IPS DF 4.7 (cell line): ENCODE measurements at regions not wholly inside any gene's neighbourhood (a gene's known extent, or its start where the extent isn't known, plus 50 kb on each side); places are given as distances from the start of the nearest gene placed in this dataset.

ENCODE experiments used
- DNase-seq: peaks from one replicate; pipeline ENCODE4 v3.0.0-alpha.2; 2013; ENCODE audit warnings: low spot score; ENCODE audit errors: extremely low read depth

DNA sequence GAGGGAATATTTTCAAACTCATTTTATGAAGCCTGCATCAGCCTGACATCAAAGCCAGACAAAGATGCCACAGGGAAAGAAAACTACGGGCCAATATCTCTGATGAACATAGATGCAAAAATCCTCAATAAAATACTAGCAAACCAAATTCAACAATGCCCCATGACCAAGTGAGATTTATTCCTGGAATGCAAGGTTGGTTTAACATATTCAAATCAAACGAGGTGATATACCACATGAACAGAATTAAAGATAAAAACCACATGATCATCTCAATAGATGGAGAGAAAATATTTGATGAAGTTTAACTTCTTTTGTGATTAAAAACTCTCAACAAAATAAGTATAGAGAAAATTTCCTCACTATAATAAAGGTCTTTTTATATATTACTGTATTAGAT, 792.0 kb upstream of the ZNF608 start:
- DNase-seq: no peak

DNA sequence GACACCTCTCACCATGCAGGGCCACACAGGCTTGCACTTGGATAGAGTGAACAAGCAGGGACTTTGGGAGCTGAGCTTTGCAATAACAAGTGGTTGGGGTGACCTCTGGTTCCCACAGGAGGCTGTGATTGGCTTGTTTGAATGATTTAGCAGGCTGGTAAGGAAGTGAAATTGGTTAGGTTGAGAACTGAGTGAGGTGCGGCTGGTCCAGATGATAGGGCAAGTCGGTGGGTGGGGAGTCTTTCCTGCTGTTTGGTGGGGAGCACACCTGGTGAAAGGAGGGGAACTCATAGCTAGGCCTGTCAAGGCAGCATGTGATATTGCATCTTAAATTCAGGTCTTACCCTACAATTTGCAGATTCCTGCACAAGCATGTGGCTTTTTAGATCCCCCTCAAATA, 794.6 kb upstream of the ZNF608 start:
- DNase-seq: no peak

DNA sequence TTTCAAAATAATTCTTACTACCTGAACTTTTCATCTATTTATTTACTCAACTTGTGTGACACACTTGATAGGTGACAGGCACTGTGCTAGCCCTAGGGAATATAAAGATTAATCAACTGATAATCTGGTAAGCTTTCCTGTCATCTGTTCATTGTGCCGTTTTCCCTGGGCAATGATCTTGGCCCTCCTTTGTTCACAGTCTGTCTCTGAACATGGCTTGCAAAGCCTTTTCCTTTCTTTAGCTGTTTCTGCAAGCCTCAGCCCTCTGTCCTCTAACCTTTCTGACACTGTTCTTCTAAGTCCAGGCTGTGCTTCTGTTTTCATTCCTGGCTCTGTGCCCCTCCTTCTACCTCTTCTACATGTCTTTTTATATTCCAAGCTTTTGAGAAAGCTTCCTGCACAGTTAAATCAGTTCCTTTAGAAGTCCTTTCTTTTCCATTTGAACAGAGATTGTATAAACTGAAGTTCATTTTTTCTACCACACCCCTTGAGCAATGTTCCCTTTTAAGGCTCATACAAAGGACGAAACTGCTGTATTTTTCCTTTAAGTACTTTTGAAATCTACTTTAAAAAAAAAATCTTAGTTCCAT, 803.0 kb upstream of the ZNF608 start:
- no peak for DNase-seq

DNA sequence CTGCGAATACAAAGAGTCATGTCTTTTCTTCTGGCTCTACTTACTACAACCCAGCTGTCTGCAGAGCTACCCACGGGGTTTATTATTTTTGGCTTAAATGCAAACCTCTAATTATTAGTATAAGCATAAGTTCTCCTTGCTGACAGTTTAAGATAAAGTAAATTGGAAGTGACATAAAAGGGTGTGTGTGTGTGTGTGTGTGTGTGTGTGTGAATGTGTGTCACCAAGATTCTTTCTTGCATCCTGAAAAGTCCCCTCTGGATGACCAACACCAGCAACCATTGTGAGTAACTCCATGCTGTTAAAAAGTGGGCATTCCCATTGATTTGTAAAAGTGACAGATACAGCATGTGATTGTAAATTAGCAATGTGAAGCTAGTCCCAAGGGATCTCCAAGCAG, 803.8 kb upstream of the ZNF608 start:
- DNase-seq: no peak

DNA sequence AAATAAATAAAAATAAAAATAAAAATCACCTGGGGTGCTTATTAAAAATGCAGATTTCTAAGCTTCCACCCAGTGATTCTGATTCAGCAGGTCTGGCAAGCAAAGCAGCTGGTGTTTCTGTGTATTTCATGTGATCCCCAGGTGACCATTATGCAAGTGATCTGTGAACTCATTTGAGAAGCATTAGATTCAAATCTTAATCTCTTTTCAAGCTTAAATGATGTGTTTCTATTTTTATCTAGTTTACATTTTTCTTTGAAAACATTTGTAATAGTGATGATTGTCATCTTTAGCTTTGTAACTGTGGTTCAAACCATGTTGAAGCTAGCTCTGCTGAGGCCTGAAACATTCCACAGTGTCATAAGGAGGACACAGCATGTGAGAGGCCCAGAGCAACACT, 804.8 kb upstream of the ZNF608 start:
- no peak for DNase-seq

DNA sequence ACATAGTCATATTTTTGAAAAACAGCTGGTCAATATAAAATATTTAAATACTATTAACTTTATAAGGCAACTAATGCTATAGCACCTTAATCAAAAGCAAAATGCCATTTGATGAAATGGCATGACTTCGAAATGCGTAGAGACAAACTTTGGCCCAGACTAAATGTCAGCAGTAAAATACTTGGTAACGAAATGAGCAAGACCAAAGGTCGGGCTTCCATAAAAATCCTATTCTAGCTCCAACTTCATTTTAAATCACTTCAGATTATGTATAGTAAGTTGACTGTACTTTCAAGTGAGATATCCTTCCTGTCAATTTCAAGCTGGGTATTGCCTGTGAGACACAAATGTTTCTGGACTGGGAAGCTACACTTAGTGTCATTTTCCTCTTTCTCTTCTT, 805.4 kb upstream of the ZNF608 start:
- DNase-seq: no peak

DNA sequence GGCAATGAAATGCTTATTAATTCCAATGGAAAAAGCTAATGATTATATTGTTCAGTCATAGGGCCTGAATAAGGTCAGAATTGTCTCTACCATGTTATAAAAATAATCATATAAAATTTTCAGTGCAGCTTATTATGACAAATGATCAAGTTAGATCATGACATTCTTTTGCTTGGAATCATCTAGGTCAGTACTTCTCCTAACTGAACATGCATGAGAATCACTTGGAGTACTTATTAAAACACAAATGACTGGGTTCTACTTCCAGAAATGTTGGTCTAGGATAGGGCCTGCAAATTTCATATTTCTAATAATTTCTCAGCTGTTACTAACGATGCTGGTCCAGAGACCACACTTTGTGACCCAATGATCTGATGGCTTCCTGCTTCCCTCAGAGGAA, 806.0 kb upstream of the ZNF608 start:
- DNase-seq: no peak

DNA sequence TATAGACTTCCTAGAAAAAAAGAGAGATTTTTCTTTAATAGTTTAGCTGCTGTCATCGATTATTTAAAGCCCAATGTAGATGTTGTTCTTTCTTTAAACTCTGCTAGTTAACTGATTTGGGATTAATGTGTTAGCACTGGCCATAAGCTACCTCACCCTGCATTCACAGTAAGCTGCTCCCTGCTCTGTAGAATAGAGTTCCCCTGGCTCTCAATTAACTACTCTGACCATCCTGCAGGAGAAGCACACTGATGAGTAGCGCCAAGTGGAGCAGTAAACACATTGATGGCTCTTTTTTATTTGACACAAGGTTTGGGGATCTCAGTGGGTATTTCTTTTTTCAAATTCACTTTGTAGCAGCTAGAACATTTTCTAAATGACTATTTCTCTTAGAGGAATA, 807.9 kb upstream of the ZNF608 start:
- DNase-seq: no peak

DNA sequence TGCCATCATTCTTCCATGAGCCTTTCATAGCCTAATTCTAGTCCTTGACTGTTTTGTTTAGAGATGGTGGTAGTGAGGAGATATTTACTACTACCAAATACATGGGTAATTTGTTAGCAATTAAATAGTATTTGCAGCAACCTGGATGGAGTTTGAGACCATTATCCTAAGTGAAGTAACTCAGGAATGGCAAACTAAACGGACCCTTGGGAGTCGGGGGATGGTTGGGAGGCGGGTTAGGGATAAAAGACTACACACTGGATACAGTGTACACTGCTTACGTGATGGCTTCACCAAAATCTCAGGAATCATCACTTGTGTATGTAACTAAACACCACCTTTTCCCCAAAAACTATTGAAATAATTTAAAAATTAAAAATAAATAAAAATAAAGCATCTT, 809.2 kb upstream of the ZNF608 start:
- DNase-seq: no peak

DNA sequence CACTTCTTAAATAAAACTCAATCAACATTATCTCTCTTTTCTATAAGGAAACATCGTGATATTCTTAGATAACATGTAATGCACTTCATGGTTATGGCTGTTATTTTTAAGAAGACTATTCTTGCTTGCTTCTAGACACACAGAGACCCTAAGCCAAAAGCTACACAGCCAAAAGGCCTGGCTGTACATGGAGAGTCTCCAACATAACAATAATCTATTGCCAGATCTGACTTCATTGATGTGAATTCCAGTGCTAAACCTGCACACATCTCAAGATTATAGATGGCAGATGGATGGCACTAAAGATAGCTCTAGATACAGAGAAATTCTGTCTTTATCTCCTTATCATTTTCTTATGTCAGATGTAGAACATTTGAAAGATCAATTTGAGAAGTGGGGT, 811.6 kb upstream of the ZNF608 start:
- no peak for DNase-seq

DNA sequence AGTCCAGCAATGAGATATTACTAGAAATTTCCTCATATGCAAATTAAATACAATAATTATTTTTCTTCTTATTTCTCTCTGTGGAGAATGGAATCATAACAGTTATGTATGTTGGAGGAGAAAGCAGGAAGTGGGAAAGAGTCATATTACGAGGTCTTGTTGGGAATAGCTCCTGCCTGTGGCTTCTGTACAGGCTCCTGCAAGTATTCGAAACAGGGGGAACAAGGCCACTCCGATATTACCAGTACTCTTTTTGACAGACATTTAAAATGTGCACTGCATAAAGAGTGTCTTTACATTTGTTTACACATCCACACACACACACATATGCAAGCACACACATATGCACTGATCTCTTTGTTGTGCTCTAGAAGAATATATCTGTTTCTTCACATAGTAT, 812.0 kb upstream of the ZNF608 start:
- no peak for DNase-seq

DNA sequence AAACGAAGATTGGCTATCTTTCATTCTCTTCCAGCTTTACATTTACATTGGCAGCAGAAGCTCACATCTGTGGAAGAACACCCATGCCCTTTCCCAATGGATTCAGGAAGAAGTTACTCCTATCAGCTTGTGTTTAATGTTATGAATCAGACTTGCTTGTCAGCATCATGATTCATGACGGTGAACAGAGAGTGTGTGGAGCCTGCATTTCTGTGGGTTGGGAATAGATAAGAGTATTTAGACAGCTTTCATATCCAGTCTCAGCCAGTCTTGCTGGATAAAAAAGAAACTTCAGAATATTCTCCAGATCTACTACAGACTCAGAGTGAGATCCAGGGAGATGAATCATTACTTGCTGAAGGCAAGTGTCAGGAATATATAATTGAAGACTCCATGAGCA, 812.9 kb upstream of the ZNF608 start:
- DNase-seq: no peak

DNA sequence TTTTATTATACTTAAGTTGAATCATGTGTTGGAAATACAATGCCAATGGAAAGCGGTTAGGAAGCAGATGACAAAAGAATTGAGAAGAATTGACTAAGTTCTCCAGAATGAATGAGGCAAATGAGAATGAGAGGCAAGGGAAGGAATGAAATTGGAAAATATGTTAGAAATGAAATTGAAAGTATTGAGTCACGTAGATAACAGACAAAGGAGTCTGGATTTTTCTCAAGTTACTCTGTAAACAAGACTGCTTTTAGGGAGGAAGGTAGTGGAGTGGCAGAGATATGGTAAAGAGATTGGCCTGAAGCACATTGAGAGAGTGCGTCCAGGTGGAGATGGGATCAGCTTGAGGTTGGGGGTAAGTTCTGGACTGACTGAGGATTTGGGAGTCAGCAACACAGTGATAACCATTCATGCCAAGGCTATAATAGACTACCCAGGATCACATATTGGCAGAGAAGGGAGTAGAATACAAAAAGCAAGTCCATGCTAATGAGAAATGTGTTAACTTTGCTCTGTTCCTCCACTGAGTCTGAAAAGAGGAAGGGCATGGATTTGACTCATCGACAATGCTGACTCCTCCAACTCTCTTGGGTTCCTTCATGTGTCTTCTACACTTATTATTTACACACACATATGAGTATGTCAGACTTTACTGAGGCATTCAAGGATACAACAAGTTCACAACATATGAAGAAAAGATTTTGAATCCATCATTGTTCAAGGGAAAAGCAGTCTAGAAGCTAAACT, 814.2 kb upstream of the ZNF608 start:
- DNase-seq: no peak

DNA sequence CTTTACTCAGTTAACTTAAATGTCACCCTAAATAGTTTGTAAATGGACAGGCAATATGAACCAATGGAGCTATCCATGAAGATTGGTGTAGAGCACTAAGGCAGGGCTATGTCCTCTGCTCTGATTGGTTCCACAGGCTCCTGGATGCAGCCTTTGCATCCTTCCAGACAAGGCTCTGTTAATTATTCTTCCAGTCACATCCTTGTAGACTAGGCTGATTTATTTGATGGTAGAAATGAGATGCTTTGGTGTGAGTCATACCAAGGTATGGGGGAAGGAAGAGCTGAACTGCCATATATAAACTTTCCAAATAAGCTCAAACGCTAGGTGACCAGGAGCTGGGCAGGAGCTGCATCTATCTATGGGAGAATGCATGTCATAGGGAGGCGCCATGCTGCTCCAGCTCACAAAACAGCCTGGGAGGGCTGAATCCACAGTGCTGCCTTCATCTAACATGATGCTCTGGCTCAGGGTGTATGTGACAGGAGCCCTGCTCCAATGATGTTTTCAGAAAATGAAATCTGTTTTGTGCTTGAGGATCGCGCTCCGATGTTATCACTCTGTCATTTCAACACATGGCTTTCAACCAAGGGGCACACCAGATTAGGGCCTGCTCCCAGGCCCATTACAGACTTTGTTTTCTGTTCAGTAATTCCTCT, 818.0 kb upstream of the ZNF608 start:
- no peak for DNase-seq

DNA sequence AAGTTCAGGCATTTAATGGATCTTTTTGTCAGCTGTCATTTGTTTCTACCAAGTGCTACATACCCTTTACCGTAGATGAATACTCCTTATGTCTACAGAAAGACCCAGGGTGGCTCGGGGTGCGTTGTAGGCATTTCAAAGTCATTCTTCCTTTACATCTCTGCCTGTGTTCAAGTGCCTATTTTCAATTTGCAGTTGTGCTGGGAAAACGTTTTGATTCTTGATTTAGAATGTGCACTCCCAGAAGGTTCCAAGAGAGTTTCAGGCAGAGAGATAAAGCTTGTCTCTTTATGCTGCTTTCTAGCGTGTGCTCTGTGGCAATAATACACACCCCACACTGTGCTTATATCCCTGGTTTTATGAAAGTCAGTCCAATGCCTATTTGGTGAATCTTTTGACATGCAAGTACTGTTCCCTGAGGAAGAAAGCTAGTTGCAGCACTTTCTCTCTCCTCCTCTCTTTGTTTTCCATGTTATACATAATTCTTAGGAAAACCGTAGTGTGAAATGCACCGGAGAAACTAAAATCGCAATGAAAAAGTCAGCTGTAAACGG, 828.1 kb upstream of the ZNF608 start:
- DNase-seq: no peak

DNA sequence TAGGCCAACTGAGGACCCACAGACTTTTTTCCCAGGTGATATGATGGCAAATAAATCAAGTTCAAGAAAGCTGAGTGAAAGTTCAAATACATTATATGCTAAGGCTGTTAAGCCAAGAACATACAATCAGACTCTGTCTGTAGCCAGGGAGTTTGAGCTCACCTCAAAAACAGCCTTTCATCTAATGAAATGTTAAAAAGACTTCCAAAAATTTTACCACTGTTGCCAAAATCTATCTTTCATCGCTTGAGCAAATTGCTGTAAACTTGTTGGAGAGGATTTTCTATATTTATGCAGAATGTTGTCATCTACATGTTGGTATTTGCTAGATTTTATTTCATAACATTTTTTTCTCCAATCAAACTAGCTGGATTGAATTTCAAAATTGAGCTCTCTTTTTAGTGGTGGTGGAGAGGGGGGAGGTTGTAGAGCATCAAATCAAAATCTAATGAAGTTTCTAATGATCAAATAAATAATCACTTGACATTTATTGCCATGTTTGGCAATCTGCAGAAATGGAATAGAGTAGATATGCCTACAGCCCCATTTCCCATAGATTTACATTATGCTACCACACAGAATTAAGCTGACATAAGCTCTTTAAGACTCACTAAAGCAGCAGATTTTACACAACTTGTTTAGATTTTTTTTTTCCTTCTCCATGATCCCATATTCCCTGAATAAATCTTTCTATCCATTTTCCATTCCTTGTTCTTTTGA, 828.9 kb upstream of the ZNF608 start:
- DNase-seq: no peak

DNA sequence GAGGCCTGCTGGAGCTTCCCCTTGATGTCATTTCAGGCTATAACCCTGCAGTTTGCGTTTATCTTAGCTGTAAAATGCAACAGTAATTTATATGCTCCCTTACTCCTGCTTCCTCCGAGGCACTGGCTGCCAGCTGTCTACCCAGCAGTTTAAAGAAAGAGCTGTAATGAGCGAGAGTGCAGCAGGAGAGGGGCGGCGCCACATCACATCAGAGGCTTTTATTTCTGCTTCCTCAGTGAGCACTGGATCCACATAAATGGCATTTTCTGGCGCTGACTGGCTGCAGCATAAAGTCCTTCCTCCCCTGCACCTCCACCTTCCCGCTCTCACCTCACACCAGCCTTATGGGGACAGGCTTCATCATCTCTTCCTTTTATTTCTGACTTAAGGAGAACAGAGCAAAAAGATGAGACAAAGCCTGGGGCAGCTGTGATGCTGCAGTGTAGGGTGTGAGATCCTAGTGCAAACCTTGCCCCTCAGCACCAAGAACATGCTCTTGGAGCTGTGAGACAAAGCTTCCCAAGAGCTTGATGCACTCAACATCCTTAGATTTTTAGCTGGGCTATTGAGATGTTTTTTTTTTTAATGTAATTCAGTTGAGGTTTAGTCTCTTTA, 829.6 kb upstream of the ZNF608 start:
- no peak for DNase-seq

DNA sequence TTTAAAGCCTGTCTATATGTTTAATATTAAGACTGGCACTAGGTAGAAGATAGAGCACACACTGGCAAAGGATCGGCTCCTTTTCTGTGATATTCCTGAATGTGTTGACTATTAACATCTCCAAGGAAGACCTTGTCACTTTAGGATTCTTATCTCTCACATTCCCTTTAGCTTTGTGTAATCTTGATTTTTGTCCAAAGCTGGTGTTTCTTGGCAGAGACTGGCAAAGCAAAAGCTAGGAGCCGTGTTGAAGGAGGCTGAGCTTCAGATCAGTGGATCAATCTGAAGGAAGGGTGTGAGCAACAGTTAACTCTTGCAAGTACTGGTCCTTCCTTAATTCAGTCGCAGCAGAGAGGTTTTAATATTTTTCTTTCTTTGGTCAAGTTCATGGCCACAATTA, 830.4 kb upstream of the ZNF608 start:
- no peak for DNase-seq

DNA sequence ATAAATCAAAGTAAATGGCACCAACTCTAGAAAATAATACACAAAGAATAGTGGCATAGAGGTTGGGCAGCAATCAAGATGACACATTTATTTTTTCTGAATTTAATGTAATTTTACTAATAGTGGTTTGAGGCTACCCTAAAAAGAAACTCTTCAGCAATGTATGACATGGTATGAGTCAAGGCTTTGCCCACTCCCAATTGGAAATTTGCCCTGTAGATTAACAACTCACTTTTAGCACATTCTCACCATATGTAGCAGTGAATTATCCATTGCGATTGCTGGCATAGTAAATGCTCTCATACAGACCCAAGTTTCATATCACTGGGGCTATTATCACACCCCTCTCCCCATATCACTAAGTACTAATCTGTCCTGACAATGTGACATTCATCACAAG, 832.1 kb upstream of the ZNF608 start:
- no peak for DNase-seq

DNA sequence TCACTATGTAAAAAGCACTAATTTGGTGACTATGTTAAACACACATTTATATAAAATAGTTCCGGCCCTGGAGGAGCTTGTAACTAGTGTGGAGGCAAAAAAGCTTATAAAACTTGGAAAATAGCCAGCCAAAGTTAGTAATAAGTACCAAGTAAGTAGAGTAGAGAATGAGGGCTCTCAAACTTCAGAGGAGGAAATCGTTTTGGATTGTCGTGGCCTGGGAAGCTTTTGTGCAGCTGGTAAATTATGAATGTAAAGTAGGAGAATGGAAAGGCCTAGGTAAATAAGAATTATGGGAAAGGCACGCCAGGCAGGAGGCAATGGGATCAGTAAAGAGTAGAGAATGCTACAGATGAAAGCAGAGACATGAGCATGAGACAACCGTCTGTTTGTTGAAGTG, 832.7 kb upstream of the ZNF608 start:
- DNase-seq: no peak

DNA sequence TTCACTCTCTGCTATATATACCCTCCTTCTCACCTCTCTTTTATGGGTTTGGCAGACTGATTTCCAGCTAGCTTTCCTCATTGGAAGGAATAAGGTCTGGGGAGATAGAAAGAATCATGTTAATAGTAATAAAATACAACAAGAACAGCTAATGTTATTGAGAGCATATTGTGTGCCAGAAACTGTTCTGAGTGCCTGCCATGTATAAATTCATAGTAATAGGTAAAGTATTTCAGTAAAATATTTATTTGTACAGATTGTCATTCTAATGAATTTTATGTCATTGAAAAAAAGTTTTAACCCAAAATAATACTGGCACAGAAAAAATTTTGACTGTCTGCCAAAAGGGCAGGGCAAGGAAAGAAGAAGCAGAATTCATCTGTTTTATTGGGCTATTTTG, 834.9 kb upstream of the ZNF608 start:
- no peak for DNase-seq

DNA sequence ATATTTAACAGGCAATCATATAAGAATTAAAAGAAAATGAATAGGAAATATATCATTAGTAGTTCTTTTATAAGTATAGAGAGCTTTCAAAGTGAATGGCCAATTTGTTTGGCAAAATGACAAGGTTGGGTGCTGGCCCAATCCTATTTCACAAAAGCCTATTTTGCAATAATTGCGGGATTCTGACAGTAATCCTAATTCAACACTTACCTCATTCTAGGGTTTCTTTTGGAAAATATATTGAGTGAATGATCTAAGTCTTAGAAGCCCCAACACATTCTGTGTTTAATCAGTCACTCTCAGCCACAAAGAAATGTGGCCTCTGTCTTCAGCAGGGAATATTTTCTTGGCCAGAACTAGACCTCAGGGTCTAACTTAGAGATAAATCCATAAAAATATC, 835.9 kb upstream of the ZNF608 start:
- no peak for DNase-seq
